Bronchial epithelial cell (primary cell): ENCODE measurements at regions not wholly inside any gene's neighbourhood (a gene's known extent, or its start where the extent isn't known, plus 50 kb on each side); places are given as distances from the start of the nearest gene placed in this dataset.
A peak's percentile ranks its signal among the peaks of the same experiment; 100 is the strongest.

Source experiments
- DNase-seq: peaks from one replicate; pipeline ENCODE4 v3.0.0-alpha.2; 2010; ENCODE audit warnings: low read depth
- FAIRE-seq: peaks from 2 replicates; lab custom pipeline; 2011; peaks lifted over from hg19 to GRCh38; lab: Jason Lieb, UNC
- H3K27me3 ChIP-seq: 2 replicates; pipeline ENCODE4 v1.5.1; 2011; ENCODE audit warnings: low read length; ENCODE audit not compliant: control insufficient read depth, insufficient read depth
- H3K36me3 ChIP-seq: 2 replicates; pipeline ENCODE4 v1.5.1; 2011; ENCODE audit warnings: low read length; ENCODE audit not compliant: control insufficient read depth, insufficient read depth
- H3K4me3 ChIP-seq: 2 replicates; pipeline ENCODE4 v1.5.1; 2011; ENCODE audit warnings: mild to moderate bottlenecking, low read depth, low read length, control low read depth
- CTCF ChIP-seq: IDR thresholded peaks from 2 replicates; pipeline ENCODE4 v1.5.1; 2011; ENCODE audit warnings: mild to moderate bottlenecking, moderate library complexity, low read length, control low read depth, inconsistent platforms; ENCODE audit not compliant: insufficient read depth, severe bottlenecking

- Histone ChIP-seq H3K27me3 (no peaks in the 10 kb centered on the region), H3K4me3 (no peak overlapping the region), H3K36me3 (no peaks in the 10 kb centered on the region)
- FAIRE-seq (no peak), DNase-seq (no peak)
- no peak for TF ChIP-seq CTCF
Measured at GRCh38 chr2:129709001-129709955, 270.2 kb upstream of the RAB6C start.

- TF ChIP-seq CTCF, result no peak
- no peak overlapping the region for H3K4me3 ChIP-seq
- H3K36me3 ChIP-seq, result no peaks in the 10 kb centered on the region
- FAIRE-seq (no peak), DNase-seq (no peak)
- H3K27me3 ChIP-seq, result no peaks in the 10 kb centered on the region
Measured at GRCh38 chr2:129709956-129710598, 269.4 kb upstream of the RAB6C start.

GRCh38 chr2:129710670-129711495 lies 268.6 kb upstream of the RAB6C start:
- Histone ChIP-seq H3K36me3 (no peaks in the 10 kb centered on the region), H3K27me3 (no peaks in the 10 kb centered on the region), H3K4me3 (no peak overlapping the region)
- FAIRE-seq, result no peak
- DNase-seq, result no peak
- TF ChIP-seq CTCF, result no peak

- Histone ChIP-seq H3K27me3 (no peaks in the 10 kb centered on the region), H3K4me3 (no peak overlapping the region), H3K36me3 (no peaks in the 10 kb centered on the region)
- no peak for TF ChIP-seq CTCF
- DNase-seq, result peak; percentile 56
- FAIRE-seq, result no peak
Measured at GRCh38 chr2:129711816-129712675, 267.4 kb upstream of the RAB6C start.

GRCh38 chr2:129712676-129712985 lies 266.8 kb upstream of the RAB6C start:
- TF ChIP-seq CTCF, result no peak
- Histone ChIP-seq H3K4me3 (no peak overlapping the region), H3K36me3 (no peaks in the 10 kb centered on the region), H3K27me3 (no peaks in the 10 kb centered on the region)
- FAIRE-seq (no peak), DNase-seq (no peak)
